Thyroid gland (tissue), 4 donors: ENCODE measurements at regions not wholly inside any gene's neighbourhood (a gene's known extent, or its start where the extent isn't known, plus 50 kb on each side); places are given as distances from the start of the nearest gene placed in this dataset.

Source experiments
- DNase-seq, 2 donors: peaks; one replicate each; pipeline ENCODE4 v3.0.0-alpha.2; 2019
- H3K27ac ChIP-seq, 3 donors: fragments of 200-600 bp; sonication (generic); 1 replicate in 2 of 3; 2 replicates in 1 of 3; pipeline ENCODE4 v1.5.1; 2016 to 2019; ENCODE audit warnings: mild to moderate bottlenecking in 1 of 3, moderate library complexity in 1 of 3
- H3K27me3 ChIP-seq: fragments of 200-600 bp; sonication (generic); one replicate; pipeline ENCODE4 v1.5.1; 2019
- H3K36me3 ChIP-seq, 2 donors: fragments of 200-600 bp; sonication (generic); one replicate each; pipeline ENCODE4 v1.5.1; 2016 to 2019
- H3K4me1 ChIP-seq, 2 donors: fragments of 200-600 bp; sonication (generic); one replicate each; pipeline ENCODE4 v1.5.1; 2017 to 2019
- H3K4me3 ChIP-seq, 3 donors: fragments of 200-600 bp; sonication (generic); replicated peaks in 1 of 3; 1 replicate in 2 of 3; 2 replicates in 1 of 3; pipeline ENCODE4 v1.5.1; 2016; ENCODE audit warnings: mild to moderate bottlenecking in 1 of 3
- H3K9me3 ChIP-seq: fragments of 200-600 bp; sonication (generic); one replicate; pipeline ENCODE4 v1.5.1; 2017
- CTCF ChIP-seq, 6 experiments: fragments of 200-600 bp in 3 of 6; fragments of 450-650 bp in 3 of 6; sonication (generic) in 3 of 6; IDR thresholded peaks; one replicate each; pipeline ENCODE4 v1.5.1; 2016 to 2019; ENCODE audit warnings: antibody characterized with exemption in 6 of 6, mild to moderate bottlenecking in 2 of 6, inconsistent platforms in 1 of 6, moderate library complexity in 1 of 6
- POLR2A ChIP-seq, 2 donors: fragments of 450-650 bp; IDR thresholded peaks; one replicate each; pipeline ENCODE4 v1.6.1; 2017; ENCODE audit warnings: antibody characterized with exemption in 2 of 2, mild to moderate bottlenecking in 2 of 2, moderate library complexity in 1 of 2
- WGBS, 2 donors: methylation state at CpG; one replicate each; pipeline ENCODE4 v1.1.5; 2017; 5-methylcytosine and 5-hydroxymethylcytosine counted together
- intact Hi-C: fragments of 100-400 bp; cut with DNase I; formaldehyde crosslinking; loops from one replicate; pipeline ENCODE4 v1.15.1; 2023

DNA sequence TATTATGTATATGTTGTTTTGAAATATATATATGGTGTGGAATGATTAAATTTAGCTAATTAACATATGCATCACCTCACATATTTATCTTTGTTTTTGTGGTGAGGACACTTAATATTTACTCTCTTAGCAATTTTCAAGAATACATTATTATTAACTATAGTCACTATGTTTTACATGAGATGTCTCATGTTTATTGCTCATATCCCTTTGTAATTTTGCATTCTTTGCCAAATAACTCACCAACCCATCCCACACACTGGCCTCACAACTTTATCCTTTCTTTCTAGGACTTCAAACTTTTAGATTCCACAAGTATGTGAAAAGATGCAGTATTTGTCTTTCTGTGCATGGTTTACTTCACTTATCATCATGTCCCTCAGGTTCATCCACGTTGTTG, 950.2 kb upstream of the CADM2 start:
- WGBS, 2 donors: 44 to 61% methylated on average over 1 of the region's 1 CpG
- Histone ChIP-seq H3K36me3 (no peaks in the 10 kb centered on the region), H3K4me1 (no peaks in the 10 kb centered on the region), H3K9me3 (no peaks in the 10 kb centered on the region), H3K4me3 (no peak overlapping the region), H3K27ac (no peak overlapping the region), H3K27me3 (no peaks in the 10 kb centered on the region)
- TF ChIP-seq POLR2A (IDR thresholded peaks at IDR 0.05) (no peak), CTCF (IDR thresholded peaks at IDR 0.05) (no peak)
- DNase-seq: no peak
- intact Hi-C loops: no loop called here

DNA sequence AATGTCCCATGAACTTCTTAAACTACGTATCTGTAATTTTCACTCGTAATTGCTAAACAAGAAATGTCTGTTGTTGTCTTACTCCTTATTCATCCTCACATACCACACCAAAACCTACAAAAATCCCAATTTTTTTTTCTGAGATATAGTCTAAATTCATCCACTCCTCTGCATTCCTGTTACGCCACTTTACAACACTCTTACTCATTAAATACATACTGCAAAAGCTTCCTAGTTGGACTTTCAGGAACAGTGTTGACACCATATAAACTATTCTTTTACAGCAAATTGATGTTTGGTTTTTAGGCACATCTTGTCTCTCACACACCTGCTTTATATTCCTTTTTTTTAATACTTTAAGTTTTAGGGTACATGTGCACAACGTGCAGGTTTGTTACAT, 934.9 kb upstream of the CADM2 start:
- Histone ChIP-seq H3K4me1 (no peaks in the 10 kb centered on the region), H3K4me3 (no peak overlapping the region), H3K9me3 (no peaks in the 10 kb centered on the region), H3K27ac (no peak overlapping the region), H3K36me3 (no peaks in the 10 kb centered on the region), H3K27me3 (no peaks in the 10 kb centered on the region)
- intact Hi-C loops: no loop called here
- DNase-seq: no peak
- TF ChIP-seq CTCF (IDR thresholded peaks at IDR 0.05) (no peak), POLR2A (IDR thresholded peaks at IDR 0.05) (no peak)
- 91 to 92% methylated on average over 4 of the region's 4 CpGs for WGBS, 2 donors

GRCh38 chr3:84039099-84039498, 919.7 kb upstream of the CADM2 start:
- 47 to 48% methylated on average over 3 of the region's 3 CpGs for WGBS, 2 donors
- Histone ChIP-seq H3K4me1 (no peaks in the 10 kb centered on the region), H3K9me3 (no peaks in the 10 kb centered on the region), H3K36me3 (no peaks in the 10 kb centered on the region), H3K27me3 (no peaks in the 10 kb centered on the region), H3K27ac (no peak overlapping the region), H3K4me3 (no peak overlapping the region)
- intact Hi-C loops: no loop called here
- no peak for TF ChIP-seq POLR2A (IDR thresholded peaks at IDR 0.05)
- TF ChIP-seq CTCF (IDR thresholded peaks at IDR 0.05): no peak
- no peak for DNase-seq

- WGBS, 2 donors: 65 to 69% methylated on average over 3 of the region's 3 CpGs
- Histone ChIP-seq H3K36me3 (no peaks in the 10 kb centered on the region), H3K27ac (no peak overlapping the region), H3K27me3 (no peaks in the 10 kb centered on the region), H3K4me1 (no peaks in the 10 kb centered on the region), H3K9me3 (no peaks in the 10 kb centered on the region), H3K4me3 (no peak overlapping the region)
- intact Hi-C loops: no loop called here
- TF ChIP-seq POLR2A (IDR thresholded peaks at IDR 0.05) (no peak), CTCF (IDR thresholded peaks at IDR 0.05) (no peak)
- no peak for DNase-seq
Observed at GRCh38 chr3:84042399-84043106, 916.2 kb upstream of the CADM2 start.

DNA sequence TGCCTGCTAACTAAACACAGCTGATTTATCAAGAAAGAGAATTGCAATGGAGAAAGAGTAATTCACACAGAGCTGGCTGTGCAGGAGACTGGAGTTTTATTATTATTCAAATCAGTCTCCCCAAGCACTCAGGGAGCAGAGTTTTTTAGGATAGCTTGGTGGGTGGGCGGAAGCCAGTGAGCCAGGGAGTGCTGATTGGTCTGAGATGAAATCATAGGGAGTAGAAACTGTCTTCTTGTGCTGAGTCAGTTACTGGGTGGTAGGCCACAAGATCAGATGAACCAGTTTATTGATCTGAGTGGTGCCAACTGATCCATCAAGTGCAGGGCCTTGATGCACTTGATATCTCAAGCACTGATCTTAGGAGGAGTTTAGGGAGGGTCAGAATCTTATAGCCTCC, 891.9 kb upstream of the CADM2 start:
- Histone ChIP-seq H3K9me3 (no peaks in the 10 kb centered on the region), H3K36me3 (no peaks in the 10 kb centered on the region), H3K27ac (no peak overlapping the region), H3K4me3 (no peak overlapping the region), H3K27me3 (no peaks in the 10 kb centered on the region), H3K4me1 (no peaks in the 10 kb centered on the region)
- 83 to 92% methylated on average over 1 of the region's 1 CpG for WGBS, 2 donors
- TF ChIP-seq POLR2A (IDR thresholded peaks at IDR 0.05): no peak
- TF ChIP-seq CTCF (IDR thresholded peaks at IDR 0.05): no peak
- DNase-seq: no peak
- intact Hi-C loops: no loop called here
